ENCODE measurements at regions not wholly inside any gene's neighbourhood (a gene's known extent, or its start where the extent isn't known, plus 50 kb on each side); places are given as distances from the start of the nearest gene placed in this dataset.

DNA sequence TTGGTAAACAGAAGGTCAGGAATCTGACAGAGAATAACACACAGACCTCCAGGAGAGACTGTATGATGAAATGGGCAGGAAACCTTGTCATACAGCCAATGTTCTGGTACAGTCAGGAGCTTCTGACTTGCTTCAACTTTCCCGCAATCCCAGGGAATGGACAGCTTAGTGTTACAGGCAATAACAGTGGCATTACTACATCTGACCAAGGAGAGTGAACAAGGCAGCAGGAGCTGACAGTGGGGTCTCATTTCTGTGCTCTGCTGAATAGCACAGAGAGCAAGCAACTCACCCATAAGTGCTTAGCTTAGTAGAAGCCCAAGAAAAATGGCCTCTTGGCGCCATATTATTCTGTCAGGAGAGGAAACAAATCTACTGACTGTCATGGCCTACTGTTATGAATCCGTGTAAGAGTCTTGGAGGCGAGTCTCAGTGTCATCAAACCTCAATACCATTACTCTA lies 186.2 kb upstream of the MTPN start:
- TF ChIP-seq POLR2A (IDR thresholded peaks at IDR 0.05) (no peak), EP300 (IDR thresholded peaks at IDR 0.05) (no peak), POLR2AphosphoS5 (IDR thresholded peaks at IDR 0.05) (no peak)
- TF ChIP-seq, protein P1, sequence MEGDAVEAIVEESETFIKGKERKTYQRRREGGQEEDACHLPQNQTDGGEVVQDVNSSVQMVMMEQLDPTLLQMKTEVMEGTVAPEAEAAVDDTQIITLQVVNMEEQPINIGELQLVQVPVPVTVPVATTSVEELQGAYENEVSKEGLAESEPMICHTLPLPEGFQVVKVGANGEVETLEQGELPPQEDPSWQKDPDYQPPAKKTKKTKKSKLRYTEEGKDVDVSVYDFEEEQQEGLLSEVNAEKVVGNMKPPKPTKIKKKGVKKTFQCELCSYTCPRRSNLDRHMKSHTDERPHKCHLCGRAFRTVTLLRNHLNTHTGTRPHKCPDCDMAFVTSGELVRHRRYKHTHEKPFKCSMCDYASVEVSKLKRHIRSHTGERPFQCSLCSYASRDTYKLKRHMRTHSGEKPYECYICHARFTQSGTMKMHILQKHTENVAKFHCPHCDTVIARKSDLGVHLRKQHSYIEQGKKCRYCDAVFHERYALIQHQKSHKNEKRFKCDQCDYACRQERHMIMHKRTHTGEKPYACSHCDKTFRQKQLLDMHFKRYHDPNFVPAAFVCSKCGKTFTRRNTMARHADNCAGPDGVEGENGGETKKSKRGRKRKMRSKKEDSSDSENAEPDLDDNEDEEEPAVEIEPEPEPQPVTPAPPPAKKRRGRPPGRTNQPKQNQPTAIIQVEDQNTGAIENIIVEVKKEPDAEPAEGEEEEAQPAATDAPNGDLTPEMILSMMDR (IDR thresholded peaks at IDR 0.05): no peak
- ATAC-seq (ENCODE audit: low FRiP score in 2 of 2) (no peak), DNase-seq (no peak)
- Histone ChIP-seq H3K27ac (no peak overlapping the region), H3K9me3 (no peaks in the 10 kb centered on the region), H3K36me3 (no peaks in the 10 kb centered on the region), H3K27me3 (no peaks in the 10 kb centered on the region), H3K4me3 (no peak overlapping the region), H3K4me1 (no peaks in the 10 kb centered on the region)
- WGBS, 2 donors: 93 to 94% methylated on average over 4 of the region's 4 CpGs

DNA sequence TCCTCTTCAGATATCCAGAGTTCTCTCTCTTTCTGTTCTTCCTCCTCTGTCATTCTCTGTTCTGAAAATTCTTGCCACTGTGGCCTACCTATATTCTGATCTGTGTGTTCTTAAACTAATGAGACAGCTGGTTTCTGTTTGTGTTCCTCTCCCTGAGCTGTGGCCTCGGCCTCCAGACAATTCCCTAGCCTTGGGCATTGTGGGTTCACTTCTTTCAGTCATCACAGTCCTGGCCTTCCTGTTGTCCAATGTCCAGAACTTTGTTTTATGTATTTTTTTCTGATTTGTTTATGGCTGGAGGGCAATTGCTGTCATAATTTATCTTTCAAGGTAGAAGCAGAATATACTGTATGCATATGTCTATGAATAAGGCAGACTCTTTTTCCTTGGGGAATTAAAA lies 173.2 kb upstream of the MTPN start:
- H3K9me3 ChIP-seq: no peaks in the 10 kb centered on the region
- DNase-seq: no peak
- H3K4me1 ChIP-seq: no peaks in the 10 kb centered on the region
- TF ChIP-seq, protein P1 (IDR thresholded peaks at IDR 0.05): no peak
- no peak for TF ChIP-seq POLR2AphosphoS5 (IDR thresholded peaks at IDR 0.05)
- TF ChIP-seq EP300 (IDR thresholded peaks at IDR 0.05): no peak
- TF ChIP-seq POLR2A (IDR thresholded peaks at IDR 0.05): no peak
- WGBS, 2 donors: 54 to 64% methylated on average over 1 of the region's 1 CpG
- H3K27me3 ChIP-seq: no peaks in the 10 kb centered on the region
- H3K36me3 ChIP-seq: no peaks in the 10 kb centered on the region
- no peak for ATAC-seq (ENCODE audit: low FRiP score in 2 of 2)
- no peak overlapping the region for H3K27ac ChIP-seq
- H3K4me3 ChIP-seq: no peak overlapping the region

DNA sequence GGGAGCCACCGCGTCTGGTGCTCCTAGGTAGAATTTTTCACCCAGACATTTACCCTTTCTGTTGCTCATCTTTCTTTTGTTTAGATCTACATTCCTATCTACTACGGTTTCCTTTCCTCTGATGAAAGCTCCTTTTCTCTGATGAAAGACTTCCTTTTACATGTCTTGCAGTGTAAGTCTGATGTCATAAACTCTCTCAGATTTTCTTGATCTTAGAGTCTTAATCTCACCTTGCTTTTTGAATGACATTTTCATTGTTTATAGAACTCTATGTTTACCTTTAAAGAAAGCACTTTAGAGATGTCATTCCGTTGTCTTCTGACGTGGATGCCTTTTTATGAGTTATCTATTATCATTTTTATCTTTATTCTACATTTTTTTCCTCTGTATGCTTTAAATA lies 171.8 kb upstream of the MTPN start:
- DNase-seq (no peak), ATAC-seq (ENCODE audit: low FRiP score in 2 of 2) (no peak)
- no peak overlapping the region for H3K27ac ChIP-seq
- no peaks in the 10 kb centered on the region for H3K27me3 ChIP-seq
- WGBS, 2 donors: 61 to 70% methylated on average over 5 of the region's 5 CpGs
- no peaks in the 10 kb centered on the region for H3K9me3 ChIP-seq
- no peaks in the 10 kb centered on the region for H3K4me1 ChIP-seq
- no peak overlapping the region for H3K4me3 ChIP-seq
- H3K36me3 ChIP-seq: no peaks in the 10 kb centered on the region
- TF ChIP-seq POLR2A (IDR thresholded peaks at IDR 0.05) (no peak), POLR2AphosphoS5 (IDR thresholded peaks at IDR 0.05) (no peak), EP300 (IDR thresholded peaks at IDR 0.05) (no peak)
- TF ChIP-seq, protein P1 (IDR thresholded peaks at IDR 0.05): no peak

DNA sequence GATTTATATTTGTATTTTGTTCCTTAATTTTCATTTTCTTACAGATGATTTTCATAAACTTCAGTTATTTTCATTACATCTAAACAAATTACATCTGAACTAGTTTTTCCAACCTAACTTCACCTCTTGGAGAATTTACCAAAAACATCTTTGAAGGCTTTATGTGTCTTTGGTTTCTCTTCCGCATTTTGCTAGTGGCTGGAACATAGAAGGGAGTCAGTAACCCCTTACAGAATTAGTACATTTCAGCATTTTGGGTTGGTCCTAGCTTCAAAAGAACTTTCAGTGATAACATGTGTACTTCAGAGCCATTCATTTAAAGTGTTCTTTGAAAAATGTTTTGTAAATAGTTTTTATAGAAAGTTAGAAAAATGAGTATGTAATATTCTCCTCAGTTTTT lies 169.8 kb upstream of the MTPN start:
- WGBS, 2 donors: 93 to 100% methylated on average over 1 of the region's 1 CpG
- Histone ChIP-seq H3K4me1 (no peaks in the 10 kb centered on the region), H3K9me3 (no peaks in the 10 kb centered on the region), H3K36me3 (no peaks in the 10 kb centered on the region), H3K4me3 (no peak overlapping the region), H3K27ac (no peak overlapping the region), H3K27me3 (no peaks in the 10 kb centered on the region)
- no peak for TF ChIP-seq POLR2A (IDR thresholded peaks at IDR 0.05)
- no peak for TF ChIP-seq POLR2AphosphoS5 (IDR thresholded peaks at IDR 0.05)
- TF ChIP-seq EP300 (IDR thresholded peaks at IDR 0.05): no peak
- TF ChIP-seq, protein P1 (IDR thresholded peaks at IDR 0.05): no peak
- DNase-seq: no peak
- no peak for ATAC-seq (ENCODE audit: low FRiP score in 2 of 2)

DNA sequence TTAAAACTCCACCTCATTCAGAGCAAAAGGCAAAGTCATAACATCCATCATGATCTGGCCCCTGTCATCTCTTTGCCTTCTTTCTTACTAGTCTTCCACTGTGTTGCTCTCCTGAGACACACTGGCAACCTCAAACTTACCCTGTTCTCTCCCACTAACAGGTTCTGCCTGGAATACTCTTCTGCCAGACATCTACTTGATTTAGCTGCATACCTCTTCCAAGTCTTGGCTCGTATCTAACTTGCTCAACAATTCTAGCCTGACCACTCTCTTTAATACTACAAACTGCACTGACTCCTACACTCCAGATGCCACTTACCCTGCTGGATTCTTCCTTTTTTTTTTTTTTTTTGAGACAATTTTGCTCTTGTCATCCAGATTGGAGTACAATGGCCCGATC lies 167.0 kb upstream of the MTPN start:
- H3K4me3 ChIP-seq: no peak overlapping the region
- no peak for DNase-seq
- H3K9me3 ChIP-seq: no peaks in the 10 kb centered on the region
- no peaks in the 10 kb centered on the region for H3K36me3 ChIP-seq
- H3K27me3 ChIP-seq: no peaks in the 10 kb centered on the region
- no peak overlapping the region for H3K27ac ChIP-seq
- WGBS, 2 donors: 83 to 91% methylated on average over 2 of the region's 2 CpGs
- no peak for ATAC-seq (ENCODE audit: low FRiP score in 2 of 2)
- no peak for TF ChIP-seq EP300 (IDR thresholded peaks at IDR 0.05)
- no peak for TF ChIP-seq POLR2AphosphoS5 (IDR thresholded peaks at IDR 0.05)
- TF ChIP-seq, protein P1 (IDR thresholded peaks at IDR 0.05): no peak
- no peak for TF ChIP-seq POLR2A (IDR thresholded peaks at IDR 0.05)
- H3K4me1 ChIP-seq: no peaks in the 10 kb centered on the region

All from upper lobe of left lung (tissue), 6 donors.